K562 (cell line): ENCODE measurements at regions not wholly inside any gene's neighbourhood (a gene's known extent, or its start where the extent isn't known, plus 50 kb on each side); places are given as distances from the start of the nearest gene placed in this dataset.

Experiments
- EP400 ChIP-seq: fragments of 450-650 bp; IDR thresholded peaks from 2 replicates; pipeline ENCODE4 v1.6.1; 2017; ENCODE audit warnings: antibody characterized with exemption, mild to moderate bottlenecking, moderate library complexity
- SRSF3 ChIP-seq: fragments of 200-400 bp; formaldehyde crosslinking; IDR thresholded peaks from 2 replicates; pipeline ENCODE4 v1.6.1; 2016; ENCODE audit warnings: mild to moderate bottlenecking, low read length, moderate library complexity; ENCODE audit not compliant: insufficient read depth
- TCF7 ChIP-seq: sonication (generic); IDR thresholded peaks from 2 replicates; pipeline ENCODE4 v1.6.1; 2016; ENCODE audit warnings: antibody characterized with exemption, borderline replicate concordance
- ZBTB34 ChIP-seq: fragments of 250-450 bp; sonication (Bioruptor Pico); IDR thresholded peaks from 2 replicates; pipeline ENCODE4 v1.8.0; 2021; ENCODE audit warnings: mild to moderate bottlenecking, moderate library complexity
- ZNF740 ChIP-seq, 3 experiments: fragments of 200-800 bp in 1 of 3; sonication (Bioruptor generic) in 1 of 3; sonication (generic) in 1 of 3; formaldehyde crosslinking in 1 of 3; IDR thresholded peaks; 2 replicates each; pipeline versions ENCODE4 v1.6.1 to v1.8.0; 2016 to 2022; ENCODE audit warnings: mild to moderate bottlenecking in 2 of 3, missing compliant biosample characterization in 2 of 3, missing genetic modification characterization in 2 of 3, missing genetic modification reagents in 1 of 3
- TF ChIP-seq, protein P1 (sequence below), 2 experiments: fragments of 450-650 bp; IDR thresholded peaks; 2 replicates each; pipeline ENCODE4 v1.6.1; 2016; ENCODE audit warnings: mild to moderate bottlenecking in 2 of 2, borderline replicate concordance in 1 of 2, low read depth in 1 of 2, moderate library complexity in 1 of 2
- TF ChIP-seq, protein P2 (sequence below): IDR thresholded peaks from 2 replicates; pipeline ENCODE4 v1.6.1; 2016; ENCODE audit warnings: missing genetic modification characterization, missing compliant biosample characterization

DNA sequence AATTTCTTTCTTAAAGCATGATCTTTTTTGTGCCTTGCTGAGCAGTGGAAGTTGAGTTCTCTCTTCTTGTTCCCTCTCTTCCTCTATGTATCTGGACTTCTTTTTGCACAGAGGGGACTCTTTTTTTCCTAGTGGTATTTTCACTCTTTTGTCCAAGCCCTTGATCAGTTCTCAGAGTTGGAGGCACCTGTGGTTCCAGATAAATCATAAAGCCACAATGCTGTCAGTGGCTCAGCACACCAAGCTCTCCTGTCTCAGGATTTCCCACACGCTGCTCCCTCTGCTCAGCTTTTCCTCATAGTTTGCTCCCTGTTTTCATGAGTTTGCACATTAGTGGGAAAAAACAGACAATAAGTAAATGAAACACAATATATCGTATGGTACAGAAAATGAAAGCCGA lies 110.3 kb upstream of the ZNF608 start (continued):
- TF ChIP-seq, protein P1, sequence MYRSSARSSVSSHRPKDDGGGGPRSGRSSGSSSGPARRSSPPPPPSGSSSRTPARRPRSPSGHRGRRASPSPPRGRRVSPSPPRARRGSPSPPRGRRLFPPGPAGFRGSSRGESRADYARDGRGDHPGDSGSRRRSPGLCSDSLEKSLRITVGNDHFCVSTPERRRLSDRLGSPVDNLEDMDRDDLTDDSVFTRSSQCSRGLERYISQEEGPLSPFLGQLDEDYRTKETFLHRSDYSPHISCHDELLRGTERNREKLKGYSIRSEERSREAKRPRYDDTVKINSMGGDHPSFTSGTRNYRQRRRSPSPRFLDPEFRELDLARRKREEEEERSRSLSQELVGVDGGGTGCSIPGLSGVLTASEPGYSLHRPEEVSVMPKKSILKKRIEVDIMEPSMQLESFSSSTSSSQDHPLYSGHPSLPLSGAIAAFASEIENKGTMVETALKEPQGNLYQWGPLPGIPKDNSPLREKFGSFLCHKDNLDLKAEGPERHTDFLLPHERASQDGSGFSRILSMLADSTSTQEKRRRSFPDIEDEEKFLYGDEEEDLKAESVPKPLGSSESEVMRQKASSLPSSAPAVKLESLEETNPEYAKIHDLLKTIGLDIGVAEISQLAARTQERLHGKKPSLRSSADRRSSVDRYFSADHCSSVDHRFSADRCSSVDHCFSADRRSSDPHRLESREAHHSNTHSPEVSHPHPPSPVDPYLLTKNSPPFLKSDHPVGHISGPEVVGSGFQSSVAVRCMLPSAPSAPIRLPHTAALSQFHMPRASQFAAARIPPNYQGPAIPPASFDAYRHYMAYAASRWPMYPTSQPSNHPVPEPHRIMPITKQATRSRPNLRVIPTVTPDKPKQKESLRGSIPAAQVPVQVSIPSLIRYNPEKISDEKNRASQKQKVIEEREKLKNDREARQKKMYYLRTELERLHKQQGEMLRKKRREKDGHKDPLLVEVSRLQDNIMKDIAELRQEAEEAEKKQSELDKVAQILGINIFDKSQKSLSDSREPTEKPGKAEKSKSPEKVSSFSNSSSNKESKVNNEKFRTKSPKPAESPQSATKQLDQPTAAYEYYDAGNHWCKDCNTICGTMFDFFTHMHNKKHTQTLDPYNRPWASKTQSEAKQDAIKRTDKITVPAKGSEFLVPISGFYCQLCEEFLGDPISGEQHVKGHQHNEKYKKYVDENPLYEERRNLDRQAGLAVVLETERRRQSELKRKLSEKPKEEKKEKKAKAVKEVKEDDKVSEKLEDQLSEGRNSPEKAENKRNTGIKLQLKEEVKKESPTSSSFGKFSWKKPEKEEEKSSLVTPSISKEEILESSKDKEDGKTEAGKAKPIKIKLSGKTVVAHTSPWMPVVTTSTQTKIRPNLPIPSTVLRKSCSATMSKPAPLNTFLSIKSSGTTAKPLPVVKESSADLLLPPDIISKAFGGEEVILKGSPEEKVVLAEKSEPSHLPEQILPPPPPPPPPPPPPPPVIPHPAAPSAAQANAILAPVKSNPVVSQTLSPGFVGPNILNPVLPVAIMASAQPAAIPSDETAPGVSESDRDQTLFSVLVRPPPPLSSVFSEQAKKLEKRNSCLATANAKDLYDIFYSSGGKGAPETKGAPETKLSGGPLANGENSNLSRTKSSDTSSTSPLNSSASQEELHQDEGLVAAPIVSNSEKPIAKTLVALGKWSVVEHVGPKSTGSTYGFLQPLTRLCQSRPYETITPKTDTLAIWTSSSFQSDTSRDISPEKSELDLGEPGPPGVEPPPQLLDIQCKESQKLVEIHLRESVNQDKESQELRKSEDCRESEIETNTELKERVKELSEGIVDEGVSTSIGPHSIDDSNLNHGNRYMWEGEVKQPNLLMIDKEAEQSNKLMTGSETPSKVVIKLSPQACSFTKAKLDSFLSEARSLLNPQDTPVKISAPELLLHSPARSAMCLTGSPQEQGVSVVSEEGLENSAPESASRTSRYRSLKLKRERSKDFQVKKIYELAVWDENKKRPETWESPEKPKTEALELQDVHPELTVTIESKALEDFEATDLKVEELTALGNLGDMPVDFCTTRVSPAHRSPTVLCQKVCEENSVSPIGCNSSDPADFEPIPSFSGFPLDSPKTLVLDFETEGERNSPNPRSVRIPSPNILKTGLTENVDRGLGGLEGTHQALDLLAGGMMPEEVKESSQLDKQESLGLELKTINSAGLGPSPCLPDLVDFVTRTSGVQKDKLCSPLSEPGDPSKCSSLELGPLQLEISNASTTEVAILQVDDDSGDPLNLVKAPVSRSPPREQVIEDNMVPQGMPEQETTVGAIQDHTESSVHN (IDR thresholded peaks at IDR 0.05; ENCODE audit: borderline replicate concordance in 1 of 2, low read depth in 1 of 2): no peak
- no peak for TF ChIP-seq SRSF3
- TF ChIP-seq ZNF740 (CRISPR knock-in tag; IDR thresholded peaks at IDR 0.05): no peak
- no peak for TF ChIP-seq ZNF740 (tag; IDR thresholded peaks at IDR 0.05)
- TF ChIP-seq EP400: no peak
- TF ChIP-seq ZBTB34 (CRISPR knock-in tag): no peak
- TF ChIP-seq TCF7: no peak
- TF ChIP-seq, protein P2, sequence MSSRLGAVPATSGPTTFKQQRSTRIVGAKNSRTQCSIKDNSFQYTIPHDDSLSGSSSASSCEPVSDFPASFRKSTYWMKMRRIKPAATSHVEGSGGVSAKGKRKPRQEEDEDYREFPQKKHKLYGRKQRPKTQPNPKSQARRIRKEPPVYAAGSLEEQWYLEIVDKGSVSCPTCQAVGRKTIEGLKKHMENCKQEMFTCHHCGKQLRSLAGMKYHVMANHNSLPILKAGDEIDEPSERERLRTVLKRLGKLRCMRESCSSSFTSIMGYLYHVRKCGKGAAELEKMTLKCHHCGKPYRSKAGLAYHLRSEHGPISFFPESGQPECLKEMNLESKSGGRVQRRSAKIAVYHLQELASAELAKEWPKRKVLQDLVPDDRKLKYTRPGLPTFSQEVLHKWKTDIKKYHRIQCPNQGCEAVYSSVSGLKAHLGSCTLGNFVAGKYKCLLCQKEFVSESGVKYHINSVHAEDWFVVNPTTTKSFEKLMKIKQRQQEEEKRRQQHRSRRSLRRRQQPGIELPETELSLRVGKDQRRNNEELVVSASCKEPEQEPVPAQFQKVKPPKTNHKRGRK (tag): no peak
- TF ChIP-seq, all 486 proteins: peak for 0
